SK-N-MC (cell line): ENCODE measurements at regions not wholly inside any gene's neighbourhood (a gene's known extent, or its start where the extent isn't known, plus 50 kb on each side); places are given as distances from the start of the nearest gene placed in this dataset.

Experiments used
- DNase-seq: peaks from one replicate; pipeline ENCODE4 v3.0.0-alpha.2; 2011; ENCODE audit warnings: low read depth, low spot score
- H3K27ac ChIP-seq: fragments of 200-600 bp; sonication (generic); 2 replicates; pipeline ENCODE4 v1.5.1; 2016; ENCODE audit warnings: mixed run types
- H3K36me3 ChIP-seq: fragments of 200-600 bp; sonication (generic); 2 replicates; pipeline ENCODE4 v1.6.1; 2017; ENCODE audit warnings: antibody characterized with exemption, low read length, mixed read lengths; ENCODE audit not compliant: insufficient read depth
- H3K4me3 ChIP-seq: fragments of 200-600 bp; sonication (generic); 2 replicates; pipeline ENCODE4 v1.5.1; 2016
- H3K9ac ChIP-seq: fragments of 200-600 bp; sonication (generic); 2 replicates; pipeline ENCODE4 v1.8.0; 2017; ENCODE audit warnings: mixed run types, mixed read lengths; ENCODE audit not compliant: insufficient read length
- H3K9me3 ChIP-seq: fragments of 200-600 bp; sonication (generic); 2 replicates; pipeline ENCODE4 v1.6.1; 2017; ENCODE audit warnings: low read depth, mild to moderate bottlenecking, antibody characterized with exemption, low read length, moderate library complexity, mixed read lengths
- EZH2 ChIP-seq: fragments of 200-600 bp; sonication (generic); IDR thresholded peaks from one replicate; pipeline ENCODE4 v1.6.1; 2017; ENCODE audit warnings: antibody characterized with exemption
- FOXP2 ChIP-seq: optimal IDR thresholded peaks from 2 replicates; pipeline ENCODE3; 2011; ENCODE audit warnings: mild to moderate bottlenecking, moderate library complexity; ENCODE audit not compliant: insufficient read depth; ENCODE audit errors: extremely low read length, control extremely low read depth
- POLR2AphosphoS5 ChIP-seq: IDR thresholded peaks from 2 replicates; pipeline ENCODE4 v1.6.1; 2012; ENCODE audit warnings: mild to moderate bottlenecking, low read depth, low read length, borderline replicate concordance

GRCh38 chr5:34500236-34500847 lies 155.8 kb upstream of the RAI14 start:
- TF ChIP-seq EZH2: no peak
- TF ChIP-seq POLR2AphosphoS5: no peak
- no peak for TF ChIP-seq FOXP2
- H3K4me3 ChIP-seq: no peak overlapping the region
- no peak overlapping the region for H3K27ac ChIP-seq
- no peaks in the 10 kb centered on the region for H3K36me3 ChIP-seq
- no peak overlapping the region for H3K9ac ChIP-seq
- H3K9me3 ChIP-seq: no peaks in the 10 kb centered on the region
- no peak for DNase-seq

GRCh38 chr5:34501016-34501415 lies 155.1 kb upstream of the RAI14 start:
- DNase-seq: no peak
- TF ChIP-seq POLR2AphosphoS5 (no peak), EZH2 (no peak), FOXP2 (no peak)

DNA sequence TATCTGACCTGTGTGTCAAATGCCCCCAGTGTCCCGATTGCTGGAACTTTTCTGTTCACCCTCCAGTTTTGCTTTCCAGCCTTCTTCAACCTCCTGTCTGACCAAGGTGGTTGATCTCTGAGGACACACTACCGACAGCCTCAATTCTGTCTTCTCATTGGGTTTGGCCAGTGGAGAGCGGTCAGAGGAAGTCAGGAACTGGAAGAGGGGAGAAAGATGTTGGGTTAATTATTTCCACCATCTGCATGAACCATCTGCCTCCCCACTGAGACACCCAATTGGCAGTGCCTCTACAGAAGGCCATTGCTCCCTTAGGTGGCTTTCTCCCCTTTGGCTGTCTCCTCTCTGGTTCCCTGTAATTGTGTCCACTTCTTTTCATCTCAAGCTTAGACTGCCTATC lies 154.3 kb upstream of the RAI14 start:
- Histone ChIP-seq H3K9ac (no peak overlapping the region), H3K27ac (no peak overlapping the region), H3K9me3 (no peaks in the 10 kb centered on the region), H3K4me3 (no peak overlapping the region), H3K36me3 (no peaks in the 10 kb centered on the region)
- TF ChIP-seq EZH2 (no peak), FOXP2 (no peak), POLR2AphosphoS5 (no peak)
- DNase-seq: no peak

More at GRCh38 chr5:34501016-34501415, 155.1 kb upstream of the RAI14 start:
- Histone ChIP-seq H3K27ac (no peak overlapping the region), H3K4me3 (no peak overlapping the region), H3K9me3 (no peaks in the 10 kb centered on the region), H3K36me3 (no peaks in the 10 kb centered on the region), H3K9ac (no peak overlapping the region)

- no peaks in the 10 kb centered on the region for H3K36me3 ChIP-seq
- no peak for DNase-seq
- H3K4me3 ChIP-seq: no peak overlapping the region
- H3K9ac ChIP-seq: no peak overlapping the region
- no peak overlapping the region for H3K27ac ChIP-seq
- no peaks in the 10 kb centered on the region for H3K9me3 ChIP-seq
- no peak for TF ChIP-seq POLR2AphosphoS5
- no peak for TF ChIP-seq FOXP2
- no peak for TF ChIP-seq EZH2
Observed at GRCh38 chr5:34502581-34502980, 153.5 kb upstream of the RAI14 start.

DNA sequence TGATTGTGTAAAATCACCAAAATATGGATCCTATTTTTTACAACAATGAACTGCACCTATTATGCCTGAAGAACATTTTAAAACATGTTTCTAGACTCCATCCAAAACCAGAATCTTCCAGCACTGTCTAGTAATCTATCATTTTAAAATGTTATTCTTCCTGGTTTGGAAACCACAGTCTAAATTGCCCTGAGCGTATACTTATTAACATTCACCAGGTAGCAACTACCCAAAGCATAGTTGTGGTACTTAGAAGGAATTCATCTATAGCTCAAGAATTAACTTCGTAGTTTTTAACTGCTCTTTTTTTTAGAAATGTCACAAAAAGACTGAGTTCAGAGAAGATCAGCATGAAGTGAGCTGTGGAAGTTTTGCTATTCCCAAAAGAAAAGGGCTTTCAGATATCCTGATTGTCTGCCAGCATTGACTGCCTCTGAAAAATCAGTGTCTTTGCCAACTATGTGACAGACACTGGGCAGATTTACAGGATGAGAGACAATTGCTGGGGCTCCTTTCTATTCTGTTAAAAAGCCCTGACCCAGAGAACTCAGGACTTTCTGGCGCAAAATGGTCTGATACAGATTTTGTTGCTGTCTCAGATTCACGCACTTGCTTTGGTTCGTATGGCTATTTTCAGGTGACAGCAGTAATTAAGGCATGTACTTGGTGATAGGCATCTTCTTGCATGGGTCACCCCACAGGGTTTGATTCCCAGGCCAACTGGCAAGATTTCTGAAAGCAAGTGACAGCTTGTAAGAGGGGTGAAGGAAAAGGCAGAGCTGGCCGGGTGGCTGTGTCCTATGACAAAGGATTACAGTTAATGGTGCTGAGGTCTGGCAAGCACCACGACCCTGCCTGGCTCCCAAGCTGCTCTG lies 152.5 kb upstream of the RAI14 start:
- Histone ChIP-seq H3K9me3 (no peaks in the 10 kb centered on the region), H3K36me3 (no peaks in the 10 kb centered on the region), H3K4me3 (no peak overlapping the region), H3K27ac (no peak overlapping the region), H3K9ac (no peak overlapping the region)
- TF ChIP-seq EZH2 (no peak), FOXP2 (no peak), POLR2AphosphoS5 (no peak)
- no peak for DNase-seq

DNA sequence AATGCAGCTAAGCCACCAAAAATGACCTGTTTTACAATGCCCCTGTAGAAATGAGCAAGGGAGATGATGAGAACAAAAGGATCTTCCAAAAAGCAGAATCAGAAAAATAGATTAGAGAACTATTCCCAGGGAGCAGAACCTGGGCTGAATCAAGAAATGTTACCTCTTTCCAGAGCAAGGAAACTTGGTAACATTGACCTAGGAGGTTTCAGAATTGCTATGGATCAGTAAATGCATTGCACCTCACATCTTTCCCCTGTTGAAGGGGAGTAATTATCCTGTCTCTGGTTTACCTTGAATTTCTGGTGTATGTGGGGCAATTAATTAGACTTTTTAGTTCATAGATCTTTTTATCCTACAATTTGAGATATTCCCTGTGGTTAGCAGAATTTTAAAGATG lies 151.2 kb upstream of the RAI14 start:
- no peaks in the 10 kb centered on the region for H3K9me3 ChIP-seq
- DNase-seq: no peak
- no peaks in the 10 kb centered on the region for H3K36me3 ChIP-seq

DNA sequence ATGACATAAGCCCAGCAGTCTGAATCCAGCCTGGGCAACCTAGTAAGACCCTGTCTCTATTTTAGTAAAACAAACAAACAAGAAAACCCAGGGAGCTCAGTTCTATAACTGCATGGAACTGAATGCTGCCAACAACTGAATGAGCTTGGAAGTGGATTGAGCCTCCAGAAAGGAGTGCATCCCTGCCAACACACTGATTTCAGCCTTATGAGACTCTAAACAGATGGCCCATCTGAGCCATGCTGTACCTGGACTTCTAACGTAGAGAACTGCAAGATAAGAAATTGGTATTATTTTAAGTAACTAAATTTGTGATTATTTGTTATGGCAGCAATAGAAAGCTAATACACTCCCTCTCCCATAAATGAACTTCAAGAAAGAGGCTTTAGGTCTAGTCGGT lies 150.4 kb upstream of the RAI14 start:
- H3K27ac ChIP-seq: no peak overlapping the region
- no peak for DNase-seq
- no peaks in the 10 kb centered on the region for H3K36me3 ChIP-seq
- H3K4me3 ChIP-seq: no peak overlapping the region
- H3K9me3 ChIP-seq: no peaks in the 10 kb centered on the region
- no peak for TF ChIP-seq EZH2
- TF ChIP-seq FOXP2: no peak
- TF ChIP-seq POLR2AphosphoS5: no peak
- no peak overlapping the region for H3K9ac ChIP-seq

More for the DNA sequence above, 151.2 kb upstream of the RAI14 start:
- Histone ChIP-seq H3K4me3 (no peak overlapping the region), H3K9ac (no peak overlapping the region), H3K27ac (no peak overlapping the region)
- TF ChIP-seq POLR2AphosphoS5: no peak
- no peak for TF ChIP-seq EZH2
- TF ChIP-seq FOXP2: no peak

GRCh38 chr5:34507933-34508332 lies 148.2 kb upstream of the RAI14 start:
- TF ChIP-seq FOXP2 (no peak), EZH2 (no peak), POLR2AphosphoS5 (no peak)
- no peak overlapping the region for H3K4me3 ChIP-seq
- H3K9ac ChIP-seq: no peak overlapping the region
- no peaks in the 10 kb centered on the region for H3K9me3 ChIP-seq
- no peak for DNase-seq
- H3K36me3 ChIP-seq: no peaks in the 10 kb centered on the region
- no peak overlapping the region for H3K27ac ChIP-seq
